ENCODE measurements at regions not wholly inside any gene's neighbourhood (a gene's known extent, or its start where the extent isn't known, plus 50 kb on each side); places are given as distances from the start of the nearest gene placed in this dataset.
A peak's percentile ranks its signal among the peaks of the same experiment; 100 is the strongest.

GRCh38 chr11:115659061-115659963 is 155.1 kb upstream of the CADM1 start:
- Mint-ChIP-seq H3K27ac (ENCODE audit: unreplicated experiment) (no peak overlapping the region), H3K4me3 (ENCODE audit: unreplicated experiment) (peak overlapping the region; percentile 79), H3K36me3 (ENCODE audit: low read depth, unreplicated experiment) (peaks cover 3% of the 10 kb centered on the region), H3K9me3 (ENCODE audit: unreplicated experiment) (no peaks in the 10 kb centered on the region), H3K4me1 (ENCODE audit: unreplicated experiment) (peaks cover 5% of the 10 kb centered on the region), H3K27me3 (ENCODE audit: unreplicated experiment) (peaks cover 15% of the 10 kb centered on the region)
- TF ChIP-seq CTCF (IDR thresholded peaks at IDR 0.05; ENCODE audit: unreplicated experiment), result no peak
- peak; percentile 59 for DNase-seq (ENCODE audit: low spot score)

GRCh38 chr11:115657586-115657985 is 153.4 kb upstream of the CADM1 start:
- no peaks in the 10 kb centered on the region for H3K9me3 Mint-ChIP-seq (ENCODE audit: unreplicated experiment)
- H3K27ac Mint-ChIP-seq (ENCODE audit: unreplicated experiment), result no peak overlapping the region
- H3K36me3 Mint-ChIP-seq (ENCODE audit: low read depth, unreplicated experiment), result peaks cover 3% of the 10 kb centered on the region
- peaks cover 13% of the 10 kb centered on the region for H3K27me3 Mint-ChIP-seq (ENCODE audit: unreplicated experiment)
- no peak overlapping the region for H3K4me3 Mint-ChIP-seq (ENCODE audit: unreplicated experiment)
- no peak for DNase-seq (ENCODE audit: low spot score)
- H3K4me1 Mint-ChIP-seq (ENCODE audit: unreplicated experiment), result peaks cover 5% of the 10 kb centered on the region
- TF ChIP-seq CTCF (IDR thresholded peaks at IDR 0.05; ENCODE audit: unreplicated experiment), result no peak

GRCh38 chr11:115656669-115657068 is 152.5 kb upstream of the CADM1 start:
- peaks cover 15% of the 10 kb centered on the region for H3K27me3 Mint-ChIP-seq (ENCODE audit: unreplicated experiment)
- no peak overlapping the region for H3K4me3 Mint-ChIP-seq (ENCODE audit: unreplicated experiment)
- no peak for DNase-seq (ENCODE audit: low spot score)
- H3K36me3 Mint-ChIP-seq (ENCODE audit: low read depth, unreplicated experiment), result peaks cover 3% of the 10 kb centered on the region
- H3K4me1 Mint-ChIP-seq (ENCODE audit: unreplicated experiment), result peaks cover 5% of the 10 kb centered on the region
- H3K9me3 Mint-ChIP-seq (ENCODE audit: unreplicated experiment), result no peaks in the 10 kb centered on the region
- no peak for TF ChIP-seq CTCF (IDR thresholded peaks at IDR 0.05; ENCODE audit: unreplicated experiment)
- no peak overlapping the region for H3K27ac Mint-ChIP-seq (ENCODE audit: unreplicated experiment)

- no peak for DNase-seq (ENCODE audit: low spot score)
- H3K36me3 Mint-ChIP-seq (ENCODE audit: low read depth, unreplicated experiment), result peaks cover 3% of the 10 kb centered on the region
- no peak overlapping the region for H3K4me3 Mint-ChIP-seq (ENCODE audit: unreplicated experiment)
- H3K9me3 Mint-ChIP-seq (ENCODE audit: unreplicated experiment), result no peaks in the 10 kb centered on the region
- no peak for TF ChIP-seq CTCF (IDR thresholded peaks at IDR 0.05; ENCODE audit: unreplicated experiment)
- H3K27me3 Mint-ChIP-seq (ENCODE audit: unreplicated experiment), result peaks cover 15% of the 10 kb centered on the region
- no peak overlapping the region for H3K27ac Mint-ChIP-seq (ENCODE audit: unreplicated experiment)
- peaks cover 5% of the 10 kb centered on the region for H3K4me1 Mint-ChIP-seq (ENCODE audit: unreplicated experiment)
These were observed 151.8 kb upstream of the CADM1 start for GRCh38 chr11:115656041-115656440.

GRCh38 chr11:115654792-115655191 is 150.6 kb upstream of the CADM1 start:
- Mint-ChIP-seq H3K4me3 (ENCODE audit: unreplicated experiment) (no peak overlapping the region), H3K27ac (ENCODE audit: unreplicated experiment) (no peak overlapping the region), H3K4me1 (ENCODE audit: unreplicated experiment) (no peaks in the 10 kb centered on the region), H3K9me3 (ENCODE audit: unreplicated experiment) (no peaks in the 10 kb centered on the region), H3K36me3 (ENCODE audit: low read depth, unreplicated experiment) (peaks cover 3% of the 10 kb centered on the region), H3K27me3 (ENCODE audit: unreplicated experiment) (peaks cover 11% of the 10 kb centered on the region)
- no peak for TF ChIP-seq CTCF (IDR thresholded peaks at IDR 0.05; ENCODE audit: unreplicated experiment)
- DNase-seq (ENCODE audit: low spot score), result no peak

Data from endothelial cell (in vitro differentiated cells).